ENCODE measurements at regions not wholly inside any gene's neighbourhood (a gene's known extent, or its start where the extent isn't known, plus 50 kb on each side); places are given as distances from the start of the nearest gene placed in this dataset.

- ATAC-seq, result no peak
- TF ChIP-seq ZNF70 (CRISPR knock-in tag; IDR thresholded peaks at IDR 0.05) (no peak), BACH2 (CRISPR knock-in tag; IDR thresholded peaks at IDR 0.05; ENCODE audit: borderline replicate concordance) (no peak), OSR1 (CRISPR knock-in tag; IDR thresholded peaks at IDR 0.05) (no peak), CSDC2 (CRISPR knock-in tag; IDR thresholded peaks at IDR 0.05) (no peak), ESRRG (CRISPR knock-in tag; IDR thresholded peaks at IDR 0.05) (no peak), ZC3H10 (CRISPR knock-in tag; IDR thresholded peaks at IDR 0.05) (no peak), PPARA (CRISPR knock-in tag; IDR thresholded peaks at IDR 0.05; ENCODE audit: borderline replicate concordance) (no peak)
Observed at GRCh38 chr12:83346333-83346732, 659.6 kb downstream of the TMTC2 start.

GRCh38 chr12:83343767-83344166 is 657.1 kb downstream of the TMTC2 start:
- ATAC-seq, result no peak
- TF ChIP-seq BACH2 (CRISPR knock-in tag; IDR thresholded peaks at IDR 0.05; ENCODE audit: borderline replicate concordance), result no peak
- no peak for TF ChIP-seq OSR1 (CRISPR knock-in tag; IDR thresholded peaks at IDR 0.05)
- TF ChIP-seq GLIS3 (CRISPR knock-in tag; IDR thresholded peaks at IDR 0.05), result no peak
- TF ChIP-seq ZFP30 (CRISPR knock-in tag; IDR thresholded peaks at IDR 0.05), result no peak
- TF ChIP-seq, protein P1, sequence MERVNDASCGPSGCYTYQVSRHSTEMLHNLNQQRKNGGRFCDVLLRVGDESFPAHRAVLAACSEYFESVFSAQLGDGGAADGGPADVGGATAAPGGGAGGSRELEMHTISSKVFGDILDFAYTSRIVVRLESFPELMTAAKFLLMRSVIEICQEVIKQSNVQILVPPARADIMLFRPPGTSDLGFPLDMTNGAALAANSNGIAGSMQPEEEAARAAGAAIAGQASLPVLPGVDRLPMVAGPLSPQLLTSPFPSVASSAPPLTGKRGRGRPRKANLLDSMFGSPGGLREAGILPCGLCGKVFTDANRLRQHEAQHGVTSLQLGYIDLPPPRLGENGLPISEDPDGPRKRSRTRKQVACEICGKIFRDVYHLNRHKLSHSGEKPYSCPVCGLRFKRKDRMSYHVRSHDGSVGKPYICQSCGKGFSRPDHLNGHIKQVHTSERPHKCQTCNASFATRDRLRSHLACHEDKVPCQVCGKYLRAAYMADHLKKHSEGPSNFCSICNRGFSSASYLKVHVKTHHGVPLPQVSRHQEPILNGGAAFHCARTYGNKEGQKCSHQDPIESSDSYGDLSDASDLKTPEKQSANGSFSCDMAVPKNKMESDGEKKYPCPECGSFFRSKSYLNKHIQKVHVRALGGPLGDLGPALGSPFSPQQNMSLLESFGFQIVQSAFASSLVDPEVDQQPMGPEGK (CRISPR knock-in tag; IDR thresholded peaks at IDR 0.05; ENCODE audit: borderline replicate concordance), result no peak
- TF ChIP-seq SNAI2 (CRISPR knock-in tag; IDR thresholded peaks at IDR 0.05), result no peak
- no peak for TF ChIP-seq RARB (CRISPR knock-in tag; IDR thresholded peaks at IDR 0.05)
- TF ChIP-seq, protein P2, sequence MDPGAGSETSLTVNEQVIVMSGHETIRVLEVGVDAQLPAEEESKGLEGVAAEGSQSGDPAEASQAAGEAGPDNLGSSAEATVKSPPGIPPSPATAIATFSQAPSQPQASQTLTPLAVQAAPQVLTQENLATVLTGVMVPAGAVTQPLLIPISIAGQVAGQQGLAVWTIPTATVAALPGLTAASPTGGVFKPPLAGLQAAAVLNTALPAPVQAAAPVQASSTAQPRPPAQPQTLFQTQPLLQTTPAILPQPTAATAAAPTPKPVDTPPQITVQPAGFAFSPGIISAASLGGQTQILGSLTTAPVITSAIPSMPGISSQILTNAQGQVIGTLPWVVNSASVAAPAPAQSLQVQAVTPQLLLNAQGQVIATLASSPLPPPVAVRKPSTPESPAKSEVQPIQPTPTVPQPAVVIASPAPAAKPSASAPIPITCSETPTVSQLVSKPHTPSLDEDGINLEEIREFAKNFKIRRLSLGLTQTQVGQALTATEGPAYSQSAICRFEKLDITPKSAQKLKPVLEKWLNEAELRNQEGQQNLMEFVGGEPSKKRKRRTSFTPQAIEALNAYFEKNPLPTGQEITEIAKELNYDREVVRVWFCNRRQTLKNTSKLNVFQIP (CRISPR knock-in tag; IDR thresholded peaks at IDR 0.05; ENCODE audit: borderline replicate concordance, low read depth), result no peak
- no peak for TF ChIP-seq ARNTL (CRISPR knock-in tag; IDR thresholded peaks at IDR 0.05; ENCODE audit: borderline replicate concordance, low read depth)
- TF ChIP-seq ESRRG (CRISPR knock-in tag; IDR thresholded peaks at IDR 0.05), result no peak
- no peak for TF ChIP-seq ZNF70 (CRISPR knock-in tag; IDR thresholded peaks at IDR 0.05)
- no peak for TF ChIP-seq PPARA (CRISPR knock-in tag; IDR thresholded peaks at IDR 0.05; ENCODE audit: borderline replicate concordance)
- no peak for TF ChIP-seq TCF4 (CRISPR knock-in tag; IDR thresholded peaks at IDR 0.05; ENCODE audit: borderline replicate concordance)
- TF ChIP-seq, protein P3, sequence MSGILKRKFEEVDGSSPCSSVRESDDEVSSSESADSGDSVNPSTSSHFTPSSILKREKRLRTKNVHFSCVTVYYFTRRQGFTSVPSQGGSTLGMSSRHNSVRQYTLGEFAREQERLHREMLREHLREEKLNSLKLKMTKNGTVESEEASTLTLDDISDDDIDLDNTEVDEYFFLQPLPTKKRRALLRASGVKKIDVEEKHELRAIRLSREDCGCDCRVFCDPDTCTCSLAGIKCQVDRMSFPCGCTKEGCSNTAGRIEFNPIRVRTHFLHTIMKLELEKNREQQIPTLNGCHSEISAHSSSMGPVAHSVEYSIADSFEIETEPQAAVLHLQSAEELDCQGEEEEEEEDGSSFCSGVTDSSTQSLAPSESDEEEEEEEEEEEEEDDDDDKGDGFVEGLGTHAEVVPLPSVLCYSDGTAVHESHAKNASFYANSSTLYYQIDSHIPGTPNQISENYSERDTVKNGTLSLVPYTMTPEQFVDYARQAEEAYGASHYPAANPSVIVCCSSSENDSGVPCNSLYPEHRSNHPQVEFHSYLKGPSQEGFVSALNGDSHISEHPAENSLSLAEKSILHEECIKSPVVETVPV (CRISPR knock-in tag; IDR thresholded peaks at IDR 0.05), result no peak
- no peak for TF ChIP-seq ZC3H10 (CRISPR knock-in tag; IDR thresholded peaks at IDR 0.05)
- TF ChIP-seq ZFP3 (CRISPR knock-in tag; IDR thresholded peaks at IDR 0.05), result no peak

- no peak for ATAC-seq
- no peak for TF ChIP-seq ISL1 (CRISPR knock-in tag; IDR thresholded peaks at IDR 0.05)
- TF ChIP-seq, protein P4, sequence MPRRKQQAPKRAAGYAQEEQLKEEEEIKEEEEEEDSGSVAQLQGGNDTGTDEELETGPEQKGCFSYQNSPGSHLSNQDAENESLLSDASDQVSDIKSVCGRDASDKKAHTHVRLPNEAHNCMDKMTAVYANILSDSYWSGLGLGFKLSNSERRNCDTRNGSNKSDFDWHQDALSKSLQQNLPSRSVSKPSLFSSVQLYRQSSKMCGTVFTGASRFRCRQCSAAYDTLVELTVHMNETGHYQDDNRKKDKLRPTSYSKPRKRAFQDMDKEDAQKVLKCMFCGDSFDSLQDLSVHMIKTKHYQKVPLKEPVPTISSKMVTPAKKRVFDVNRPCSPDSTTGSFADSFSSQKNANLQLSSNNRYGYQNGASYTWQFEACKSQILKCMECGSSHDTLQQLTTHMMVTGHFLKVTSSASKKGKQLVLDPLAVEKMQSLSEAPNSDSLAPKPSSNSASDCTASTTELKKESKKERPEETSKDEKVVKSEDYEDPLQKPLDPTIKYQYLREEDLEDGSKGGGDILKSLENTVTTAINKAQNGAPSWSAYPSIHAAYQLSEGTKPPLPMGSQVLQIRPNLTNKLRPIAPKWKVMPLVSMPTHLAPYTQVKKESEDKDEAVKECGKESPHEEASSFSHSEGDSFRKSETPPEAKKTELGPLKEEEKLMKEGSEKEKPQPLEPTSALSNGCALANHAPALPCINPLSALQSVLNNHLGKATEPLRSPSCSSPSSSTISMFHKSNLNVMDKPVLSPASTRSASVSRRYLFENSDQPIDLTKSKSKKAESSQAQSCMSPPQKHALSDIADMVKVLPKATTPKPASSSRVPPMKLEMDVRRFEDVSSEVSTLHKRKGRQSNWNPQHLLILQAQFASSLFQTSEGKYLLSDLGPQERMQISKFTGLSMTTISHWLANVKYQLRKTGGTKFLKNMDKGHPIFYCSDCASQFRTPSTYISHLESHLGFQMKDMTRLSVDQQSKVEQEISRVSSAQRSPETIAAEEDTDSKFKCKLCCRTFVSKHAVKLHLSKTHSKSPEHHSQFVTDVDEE (CRISPR knock-in tag; IDR thresholded peaks at IDR 0.05), result no peak
- TF ChIP-seq ARNTL (CRISPR knock-in tag; IDR thresholded peaks at IDR 0.05; ENCODE audit: borderline replicate concordance, low read depth), result no peak
- TF ChIP-seq, protein P2 (CRISPR knock-in tag; IDR thresholded peaks at IDR 0.05; ENCODE audit: borderline replicate concordance, low read depth), result no peak
- no peak for TF ChIP-seq CSDC2 (CRISPR knock-in tag; IDR thresholded peaks at IDR 0.05)
- no peak for TF ChIP-seq BACH2 (CRISPR knock-in tag; IDR thresholded peaks at IDR 0.05; ENCODE audit: borderline replicate concordance)
Observed at GRCh38 chr12:83335748-83336147, 649.0 kb downstream of the TMTC2 start.

Measured in SK-N-SH treated with all-trans-retinoic acid at 6 μM for 48 hours (cell line).